Erythroblast (primary cell): ENCODE measurements at regions not wholly inside any gene's neighbourhood (a gene's known extent, or its start where the extent isn't known, plus 50 kb on each side); places are given as distances from the start of the nearest gene placed in this dataset.
A peak's percentile ranks its signal among the peaks of the same experiment; 100 is the strongest.

Experiments
- DNase-seq, 2 experiments: peaks; one replicate each; lab custom pipeline; 2025; lab: John Stamatoyannopoulos, UW
- GATA1 ChIP-seq: IDR thresholded peaks from 2 replicates; pipeline ENCODE4 v1.6.1; 2011; ENCODE audit warnings: low read depth, mild to moderate bottlenecking, control low read depth, low read length, moderate library complexity
- POLR2A ChIP-seq: IDR thresholded peaks from 2 replicates; pipeline ENCODE4 v1.6.1; 2011; ENCODE audit warnings: mild to moderate bottlenecking, low read length

- TF ChIP-seq POLR2A: no peak
- no peak for TF ChIP-seq GATA1
- peak; percentile 7 to 9 for DNase-seq
Observed at GRCh38 chr13:112014857-112015256, 52.1 kb upstream of the SOX1 start.
